ENCODE measurements at regions not wholly inside any gene's neighbourhood (a gene's known extent, or its start where the extent isn't known, plus 50 kb on each side); places are given as distances from the start of the nearest gene placed in this dataset.

GRCh38 chr6:126204126-126204525 is 135.8 kb upstream of the CENPW start:
- no peak for TF ChIP-seq CTCF (IDR thresholded peaks at IDR 0.05; ENCODE audit: insufficient read depth, low read depth, low read length)
- no peak for TF ChIP-seq EZH2 (IDR thresholded peaks at IDR 0.05; ENCODE audit: insufficient read depth, low read length)
